LNCaP clone FGC (cell line): ENCODE measurements at regions not wholly inside any gene's neighbourhood (a gene's known extent, or its start where the extent isn't known, plus 50 kb on each side); places are given as distances from the start of the nearest gene placed in this dataset.

ENCODE experiments used
- DNase-seq: peaks from one replicate; pipeline ENCODE4 v3.0.0-alpha.2; 2011; ENCODE audit warnings: low read depth
- H3K4me3 ChIP-seq: 2 replicates; pipeline ENCODE4 v1.5.1; 2011; ENCODE audit warnings: mild to moderate bottlenecking, low read depth, low read length, control low read depth
- TF ChIP-seq, protein P1 (sequence below): IDR thresholded peaks from 2 replicates; pipeline ENCODE4 v1.5.1; 2012; ENCODE audit warnings: mild to moderate bottlenecking; ENCODE audit not compliant: control insufficient read depth, insufficient read depth; ENCODE audit errors: extremely low read depth

DNA sequence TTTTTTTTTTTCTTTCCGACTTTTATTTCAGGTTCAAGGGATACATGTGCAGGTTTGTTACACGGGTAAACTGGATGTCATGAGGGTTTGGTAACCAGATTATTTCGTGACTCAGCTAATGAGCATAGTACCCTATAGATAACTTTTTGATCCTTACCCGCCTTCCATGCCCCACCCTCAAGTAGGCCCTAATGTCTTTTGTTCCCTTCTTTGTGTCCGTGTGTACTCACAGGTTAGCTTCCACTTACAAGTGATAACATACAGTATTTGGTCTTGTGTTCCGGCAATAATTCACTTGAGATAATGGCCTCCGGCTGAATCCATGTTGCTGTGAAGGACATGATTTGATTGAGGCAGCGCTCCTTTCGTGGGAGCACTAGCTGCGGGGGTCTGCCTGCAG is 402.8 kb upstream of the SGO1 start:
- DNase-seq: no peak
- TF ChIP-seq, protein P1, sequence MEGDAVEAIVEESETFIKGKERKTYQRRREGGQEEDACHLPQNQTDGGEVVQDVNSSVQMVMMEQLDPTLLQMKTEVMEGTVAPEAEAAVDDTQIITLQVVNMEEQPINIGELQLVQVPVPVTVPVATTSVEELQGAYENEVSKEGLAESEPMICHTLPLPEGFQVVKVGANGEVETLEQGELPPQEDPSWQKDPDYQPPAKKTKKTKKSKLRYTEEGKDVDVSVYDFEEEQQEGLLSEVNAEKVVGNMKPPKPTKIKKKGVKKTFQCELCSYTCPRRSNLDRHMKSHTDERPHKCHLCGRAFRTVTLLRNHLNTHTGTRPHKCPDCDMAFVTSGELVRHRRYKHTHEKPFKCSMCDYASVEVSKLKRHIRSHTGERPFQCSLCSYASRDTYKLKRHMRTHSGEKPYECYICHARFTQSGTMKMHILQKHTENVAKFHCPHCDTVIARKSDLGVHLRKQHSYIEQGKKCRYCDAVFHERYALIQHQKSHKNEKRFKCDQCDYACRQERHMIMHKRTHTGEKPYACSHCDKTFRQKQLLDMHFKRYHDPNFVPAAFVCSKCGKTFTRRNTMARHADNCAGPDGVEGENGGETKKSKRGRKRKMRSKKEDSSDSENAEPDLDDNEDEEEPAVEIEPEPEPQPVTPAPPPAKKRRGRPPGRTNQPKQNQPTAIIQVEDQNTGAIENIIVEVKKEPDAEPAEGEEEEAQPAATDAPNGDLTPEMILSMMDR: no peak

DNA sequence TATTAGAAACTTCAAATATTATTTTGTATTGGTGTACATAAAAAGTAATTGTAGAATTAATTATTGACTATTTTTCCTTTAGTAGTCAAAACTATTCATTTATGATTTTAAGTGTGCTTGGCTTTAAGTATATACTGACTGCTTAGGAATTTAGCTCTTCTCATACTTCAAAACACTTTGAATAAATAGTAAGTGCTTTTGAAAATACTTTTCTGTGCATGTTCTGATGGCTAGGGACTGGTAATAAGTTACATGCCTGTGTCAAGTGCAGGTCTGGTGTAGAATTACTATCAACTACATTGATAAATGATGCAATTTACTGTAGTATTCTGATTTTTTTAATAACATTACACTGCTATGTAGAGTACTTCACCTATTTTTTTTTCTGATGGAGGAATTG is 397.6 kb upstream of the SGO1 start:
- no peak overlapping the region for H3K4me3 ChIP-seq
- TF ChIP-seq, protein P1: no peak
- no peak for DNase-seq

More for the DNA sequence above, 402.8 kb upstream of the SGO1 start:
- no peak overlapping the region for H3K4me3 ChIP-seq

DNA sequence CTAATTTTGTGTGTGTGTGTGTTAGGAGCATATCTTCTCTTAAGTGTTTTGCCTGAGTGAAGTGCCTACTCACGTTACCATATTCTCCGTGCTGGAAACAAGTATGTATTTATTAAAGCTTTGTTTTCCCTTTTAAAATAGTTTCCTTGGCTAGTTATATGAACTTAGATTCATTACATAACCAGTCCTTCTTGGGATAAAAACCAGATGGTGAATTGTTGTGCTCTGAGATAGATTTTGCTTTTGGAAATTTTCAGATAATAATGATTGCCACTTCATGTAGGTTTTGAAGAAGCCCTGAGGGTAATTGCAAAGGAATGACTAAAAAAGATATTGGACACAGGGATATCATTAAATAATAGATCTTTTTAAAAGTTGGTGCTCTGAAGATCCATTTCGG is 390.2 kb upstream of the SGO1 start:
- no peak for DNase-seq
- H3K4me3 ChIP-seq: no peak overlapping the region
- TF ChIP-seq, protein P1: no peak

DNA sequence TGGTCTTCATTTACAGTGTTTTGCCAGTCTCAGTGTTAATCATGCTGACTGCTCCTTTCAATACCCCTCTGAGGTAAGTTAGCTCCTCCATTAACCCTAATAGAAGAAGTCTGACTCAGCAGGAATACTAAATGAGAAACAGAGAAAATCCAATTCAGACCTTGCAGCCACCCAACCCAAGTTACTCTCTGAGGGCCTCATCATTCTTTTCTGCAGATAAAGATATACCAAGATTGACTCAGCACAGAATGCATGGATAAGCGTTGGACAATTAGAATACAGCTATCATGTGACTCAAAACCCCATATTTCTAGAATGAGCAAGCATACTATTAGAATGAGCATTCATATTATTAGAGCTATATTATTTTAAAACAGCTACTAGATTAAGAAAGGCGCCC is 389.1 kb upstream of the SGO1 start:
- DNase-seq: no peak
- no peak overlapping the region for H3K4me3 ChIP-seq
- TF ChIP-seq, protein P1: no peak

DNA sequence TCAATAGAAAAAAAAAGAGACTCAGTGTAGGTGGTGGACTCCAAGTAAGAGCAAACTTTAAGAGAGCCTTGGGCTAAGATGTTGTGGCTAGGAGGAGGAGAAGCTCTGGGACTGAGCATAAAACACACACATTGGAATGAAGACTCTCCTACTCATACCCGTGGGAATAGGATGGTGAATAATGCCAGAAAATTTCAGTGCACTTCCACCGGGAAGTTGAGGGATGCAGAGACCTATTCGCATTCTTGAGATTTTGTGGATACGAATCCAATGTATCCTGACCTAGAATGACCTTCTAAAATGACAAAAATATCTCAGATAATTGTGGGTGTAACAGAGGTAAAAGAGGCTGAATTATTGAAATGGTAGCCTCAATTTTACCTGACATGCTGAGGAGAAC is 388.7 kb upstream of the SGO1 start:
- no peak overlapping the region for H3K4me3 ChIP-seq
- no peak for DNase-seq
- TF ChIP-seq, protein P1: no peak

DNA sequence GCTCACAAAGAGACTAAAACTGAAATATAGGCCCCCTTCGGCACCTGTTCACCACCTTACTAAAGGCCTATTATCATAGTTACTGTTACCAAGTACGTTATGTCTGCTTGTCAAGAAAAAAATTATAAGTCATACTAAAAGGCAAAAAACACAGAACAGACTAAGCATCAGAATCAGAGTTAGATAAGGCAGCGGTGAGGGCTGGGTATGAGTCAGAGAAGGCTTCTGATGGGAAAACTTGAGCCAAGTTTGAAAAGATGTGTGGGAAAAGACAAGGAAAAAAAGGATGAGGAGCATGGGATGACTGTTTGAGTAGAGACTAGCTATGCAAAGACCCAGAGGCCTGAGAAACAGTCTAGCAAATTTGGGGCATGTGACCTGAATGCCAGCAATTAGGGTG is 387.2 kb upstream of the SGO1 start:
- TF ChIP-seq, protein P1: no peak
- no peak for DNase-seq
- no peak overlapping the region for H3K4me3 ChIP-seq

DNA sequence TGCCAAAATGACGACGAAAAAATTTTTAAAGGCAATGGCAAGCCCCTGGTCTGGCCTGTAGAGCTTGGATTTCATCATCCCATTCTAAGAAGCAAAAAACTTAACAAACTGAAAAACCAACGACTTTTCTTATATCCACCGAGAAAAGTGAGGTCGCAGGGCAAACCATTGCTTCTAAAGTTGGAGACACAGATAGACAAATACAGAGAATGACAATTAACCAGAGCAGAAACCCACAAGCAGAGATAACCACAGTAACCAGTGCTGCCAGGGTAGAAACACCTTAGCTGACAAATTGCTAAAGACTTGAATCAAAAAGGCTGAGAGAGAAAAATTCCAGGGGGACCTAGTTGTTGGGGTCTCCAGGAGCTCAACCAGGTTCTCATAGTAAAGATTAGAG is 386.5 kb upstream of the SGO1 start:
- TF ChIP-seq, protein P1: no peak
- no peak overlapping the region for H3K4me3 ChIP-seq
- DNase-seq: no peak
